DMS53 treated with DMSO at 0.1 percent for 48 hours (cell line): ENCODE measurements at regions not wholly inside any gene's neighbourhood (a gene's known extent, or its start where the extent isn't known, plus 50 kb on each side); places are given as distances from the start of the nearest gene placed in this dataset.
A peak's percentile ranks its signal among the peaks of the same experiment; 100 is the strongest.

Experiments
- DNase-seq: peaks from one replicate; lab custom pipeline; 2025; ENCODE audit not compliant: unreplicated experiment; lab: John Stamatoyannopoulos, UW

- DNase-seq = no peak
Measured at GRCh38 chr2:156098506-156098905, 234.0 kb downstream of the NR4A2 start.

- DNase-seq = peak; percentile 21
Measured at GRCh38 chr2:156088587-156088986, 243.9 kb downstream of the NR4A2 start.

DNA sequence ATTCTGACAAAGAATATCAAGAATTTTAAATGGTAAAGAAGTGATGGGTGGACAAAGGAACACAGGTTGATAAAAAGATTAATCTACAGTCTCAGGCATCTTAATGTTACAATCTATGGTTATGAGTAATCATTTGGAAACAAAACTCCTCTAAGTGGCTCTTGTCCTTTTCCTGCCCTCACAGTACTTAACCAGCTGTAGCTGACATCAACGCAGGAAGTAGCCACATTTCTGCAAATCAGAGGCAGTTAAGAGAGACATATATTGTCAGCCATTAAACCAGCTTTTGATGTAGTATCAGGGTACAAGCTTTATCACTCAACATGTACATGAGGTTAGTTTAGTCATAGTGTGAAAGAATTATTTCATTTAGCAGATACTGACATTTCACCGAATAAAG is 244.6 kb downstream of the NR4A2 start:
- peak; percentile 88 for DNase-seq

DNA sequence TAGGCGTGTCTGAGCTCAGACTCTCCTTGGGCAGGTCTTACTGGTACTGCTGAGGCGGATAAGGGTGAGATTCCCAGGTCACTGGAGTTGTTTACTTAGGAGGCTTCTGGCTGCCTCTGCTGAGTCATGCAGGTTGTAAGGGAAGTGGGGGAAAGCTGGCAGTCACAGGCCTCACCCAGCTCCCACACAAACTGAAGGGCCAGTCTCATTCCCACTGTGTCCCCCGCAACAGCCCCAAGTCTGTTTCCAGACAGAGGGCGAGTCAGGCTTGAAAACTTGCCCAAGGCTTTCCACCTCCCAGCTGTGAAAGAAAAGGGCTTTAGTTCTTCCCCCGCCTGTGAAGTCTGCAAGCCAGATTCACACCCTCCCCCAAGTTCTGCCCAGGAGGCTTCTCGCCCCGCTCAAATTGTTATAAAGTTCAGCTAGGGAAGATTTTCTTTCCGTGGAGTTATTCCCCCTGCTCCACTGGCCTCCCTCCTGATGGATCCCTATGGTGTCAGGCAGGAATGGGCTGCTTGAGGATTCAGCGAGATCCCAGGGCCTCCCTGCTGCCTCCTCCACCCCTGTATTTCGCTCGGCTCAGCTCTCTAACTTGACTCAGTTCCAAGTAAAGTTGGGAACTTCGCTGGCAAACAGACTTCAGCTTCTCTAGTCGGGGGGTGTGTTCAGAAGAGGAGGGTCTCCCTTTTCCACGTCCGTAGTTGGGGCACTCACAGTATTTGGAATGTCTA is 248.6 kb downstream of the NR4A2 start:
- DNase-seq = no peak

GRCh38 chr2:156079845-156080244 is 252.7 kb downstream of the NR4A2 start:
- no peak for DNase-seq

GRCh38 chr2:156077041-156077742 is 255.3 kb downstream of the NR4A2 start:
- DNase-seq = peak; percentile 44

- DNase-seq = peak; percentile 16
Measured at GRCh38 chr2:156065912-156066311, 266.6 kb downstream of the NR4A2 start.

GRCh38 chr2:156064540-156064939 is 268.0 kb downstream of the NR4A2 start:
- no peak for DNase-seq

- no peak for DNase-seq
Measured at GRCh38 chr2:156057647-156058046, 274.9 kb downstream of the NR4A2 start.

DNA sequence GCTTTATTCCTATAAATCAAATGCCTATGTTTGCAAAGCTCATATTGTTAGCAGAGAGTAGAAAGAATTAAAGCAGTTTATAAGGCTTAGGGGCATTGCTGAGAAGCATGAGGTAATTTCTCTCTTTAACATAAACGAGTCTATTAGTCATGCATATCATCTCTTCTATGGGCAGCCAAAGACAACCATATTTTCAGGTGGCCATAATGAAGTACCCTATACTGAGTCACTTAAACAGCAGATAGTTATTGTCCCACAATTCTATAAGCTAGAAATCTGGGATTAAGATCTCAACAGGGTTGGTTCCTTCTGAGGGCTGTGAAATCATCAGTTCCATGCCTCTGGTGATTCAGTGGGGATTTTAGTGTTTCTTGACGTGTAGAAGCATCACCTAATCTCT is 277.5 kb downstream of the NR4A2 start:
- DNase-seq = no peak

DNA sequence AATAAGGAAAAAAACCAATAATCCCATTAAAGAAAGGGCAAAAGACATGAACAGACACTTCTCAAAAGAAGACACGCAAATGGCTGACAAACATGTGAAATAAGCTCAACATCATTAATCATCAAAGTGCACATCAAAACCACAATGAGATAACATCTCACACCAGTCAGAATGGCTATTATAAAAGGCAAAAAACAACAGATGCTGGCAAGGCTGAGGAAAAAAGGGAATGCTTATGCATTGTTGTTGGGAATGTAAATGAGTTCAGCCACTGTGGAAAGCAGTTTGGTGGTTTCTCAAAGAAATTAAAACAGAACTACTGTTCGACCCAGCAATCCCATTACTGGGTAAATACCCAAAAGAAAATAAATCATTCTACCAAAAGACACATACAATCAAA is 285.6 kb downstream of the NR4A2 start:
- DNase-seq = no peak

GRCh38 chr2:156042895-156043294 is 289.6 kb downstream of the NR4A2 start:
- no peak for DNase-seq

- no peak for DNase-seq
Measured at GRCh38 chr2:156038021-156038420, 294.5 kb downstream of the NR4A2 start.

GRCh38 chr2:156037482-156037881 is 295.0 kb downstream of the NR4A2 start:
- no peak for DNase-seq

GRCh38 chr2:156031121-156031520 is 301.4 kb downstream of the NR4A2 start:
- no peak for DNase-seq

- DNase-seq = no peak
Measured at GRCh38 chr2:156023229-156023869, 309.2 kb downstream of the NR4A2 start.

GRCh38 chr2:156021146-156022040 is 311.1 kb downstream of the NR4A2 start:
- DNase-seq = peak; percentile 31

DNA sequence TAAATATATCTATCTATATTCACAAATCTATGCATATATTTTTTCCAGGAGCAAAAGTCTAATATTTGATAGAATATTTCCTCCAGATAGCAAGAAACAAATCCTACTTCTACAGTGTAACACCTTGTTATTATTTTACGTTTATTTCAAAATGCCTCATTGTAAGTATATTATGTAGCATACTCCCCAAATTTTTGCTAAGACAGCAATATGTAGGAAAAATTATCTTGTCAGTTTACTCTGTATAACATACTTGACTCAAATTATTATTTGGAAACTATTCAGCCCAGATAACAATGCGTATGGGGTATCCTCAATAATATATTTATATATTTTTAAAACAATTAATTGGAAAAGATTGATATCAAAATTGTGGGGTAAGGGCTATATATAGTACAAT is 313.2 kb downstream of the NR4A2 start:
- no peak for DNase-seq

DNA sequence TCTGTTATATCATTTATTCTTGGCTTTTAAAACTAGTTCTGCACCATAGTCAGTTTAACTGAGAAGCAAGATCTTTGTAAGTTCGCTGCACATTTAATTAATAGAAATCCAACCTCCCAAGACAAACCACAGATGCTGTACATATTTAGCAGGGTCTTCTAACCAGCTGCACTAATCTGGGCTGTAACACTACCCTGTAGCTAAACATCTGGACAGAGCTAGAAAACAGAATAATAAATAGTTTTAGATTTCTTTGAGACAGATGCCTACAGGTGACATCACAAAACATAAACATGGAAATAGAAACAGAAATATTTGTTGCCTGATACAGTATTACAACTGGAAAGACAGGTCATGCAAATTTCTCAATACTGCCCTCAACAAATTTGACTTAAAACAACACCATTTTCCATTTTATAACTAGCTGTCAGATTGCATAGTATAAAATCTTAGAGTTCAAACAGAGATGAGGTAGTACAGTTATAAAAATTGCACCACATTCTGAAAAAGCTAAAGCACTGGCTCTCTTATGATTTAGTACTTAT is 315.1 kb downstream of the NR4A2 start:
- DNase-seq = no peak

- DNase-seq = no peak
Measured at GRCh38 chr2:156009293-156009692, 323.2 kb downstream of the NR4A2 start.
